ENCODE measurements at regions not wholly inside any gene's neighbourhood (a gene's known extent, or its start where the extent isn't known, plus 50 kb on each side); places are given as distances from the start of the nearest gene placed in this dataset.

- DNase-seq (ENCODE audit: low spot score) = no peak
- Histone ChIP-seq H3K4me3 (peak overlapping the region; percentile 10), H3K27ac (no peak overlapping the region)
- TF ChIP-seq, protein P1, sequence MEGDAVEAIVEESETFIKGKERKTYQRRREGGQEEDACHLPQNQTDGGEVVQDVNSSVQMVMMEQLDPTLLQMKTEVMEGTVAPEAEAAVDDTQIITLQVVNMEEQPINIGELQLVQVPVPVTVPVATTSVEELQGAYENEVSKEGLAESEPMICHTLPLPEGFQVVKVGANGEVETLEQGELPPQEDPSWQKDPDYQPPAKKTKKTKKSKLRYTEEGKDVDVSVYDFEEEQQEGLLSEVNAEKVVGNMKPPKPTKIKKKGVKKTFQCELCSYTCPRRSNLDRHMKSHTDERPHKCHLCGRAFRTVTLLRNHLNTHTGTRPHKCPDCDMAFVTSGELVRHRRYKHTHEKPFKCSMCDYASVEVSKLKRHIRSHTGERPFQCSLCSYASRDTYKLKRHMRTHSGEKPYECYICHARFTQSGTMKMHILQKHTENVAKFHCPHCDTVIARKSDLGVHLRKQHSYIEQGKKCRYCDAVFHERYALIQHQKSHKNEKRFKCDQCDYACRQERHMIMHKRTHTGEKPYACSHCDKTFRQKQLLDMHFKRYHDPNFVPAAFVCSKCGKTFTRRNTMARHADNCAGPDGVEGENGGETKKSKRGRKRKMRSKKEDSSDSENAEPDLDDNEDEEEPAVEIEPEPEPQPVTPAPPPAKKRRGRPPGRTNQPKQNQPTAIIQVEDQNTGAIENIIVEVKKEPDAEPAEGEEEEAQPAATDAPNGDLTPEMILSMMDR (IDR thresholded peaks at IDR 0.05) = no peak
Measured at GRCh38 chr18:22683196-22683676, 249.9 kb upstream of the RBBP8 start.

GRCh38 chr18:22683786-22684185, 249.3 kb upstream of the RBBP8 start:
- TF ChIP-seq, protein P1 (IDR thresholded peaks at IDR 0.05) = no peak
- Histone ChIP-seq H3K27ac (no peak overlapping the region), H3K4me3 (no peak overlapping the region)
- no peak for DNase-seq (ENCODE audit: low spot score)

DNA sequence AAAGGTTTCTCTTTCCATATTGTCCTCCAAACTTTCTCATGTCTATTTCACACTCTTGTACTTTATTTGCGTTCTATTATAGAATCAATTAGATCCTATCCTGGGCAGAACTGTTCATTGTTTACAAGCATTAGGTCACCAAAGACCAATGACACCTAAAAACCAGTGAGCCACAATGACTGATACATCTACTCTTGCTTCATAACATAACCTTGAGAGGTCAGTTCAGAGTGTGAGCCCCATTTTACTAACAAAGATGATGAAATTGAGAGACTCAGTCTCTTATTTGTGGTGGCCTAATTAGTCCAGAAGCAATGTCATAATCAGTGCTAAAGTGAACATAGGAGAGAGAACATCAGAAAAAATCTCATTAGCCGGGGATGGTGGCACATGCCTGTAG, 248.9 kb upstream of the RBBP8 start:
- TF ChIP-seq, protein P1 (IDR thresholded peaks at IDR 0.05) = no peak
- DNase-seq (ENCODE audit: low spot score) = no peak
- Histone ChIP-seq H3K4me3 (no peak overlapping the region), H3K27ac (no peak overlapping the region)

- TF ChIP-seq, protein P1 (IDR thresholded peaks at IDR 0.05) = no peak
- no peak overlapping the region for H3K27ac ChIP-seq
Measured at GRCh38 chr18:22685788-22686187, 247.3 kb upstream of the RBBP8 start.

DNA sequence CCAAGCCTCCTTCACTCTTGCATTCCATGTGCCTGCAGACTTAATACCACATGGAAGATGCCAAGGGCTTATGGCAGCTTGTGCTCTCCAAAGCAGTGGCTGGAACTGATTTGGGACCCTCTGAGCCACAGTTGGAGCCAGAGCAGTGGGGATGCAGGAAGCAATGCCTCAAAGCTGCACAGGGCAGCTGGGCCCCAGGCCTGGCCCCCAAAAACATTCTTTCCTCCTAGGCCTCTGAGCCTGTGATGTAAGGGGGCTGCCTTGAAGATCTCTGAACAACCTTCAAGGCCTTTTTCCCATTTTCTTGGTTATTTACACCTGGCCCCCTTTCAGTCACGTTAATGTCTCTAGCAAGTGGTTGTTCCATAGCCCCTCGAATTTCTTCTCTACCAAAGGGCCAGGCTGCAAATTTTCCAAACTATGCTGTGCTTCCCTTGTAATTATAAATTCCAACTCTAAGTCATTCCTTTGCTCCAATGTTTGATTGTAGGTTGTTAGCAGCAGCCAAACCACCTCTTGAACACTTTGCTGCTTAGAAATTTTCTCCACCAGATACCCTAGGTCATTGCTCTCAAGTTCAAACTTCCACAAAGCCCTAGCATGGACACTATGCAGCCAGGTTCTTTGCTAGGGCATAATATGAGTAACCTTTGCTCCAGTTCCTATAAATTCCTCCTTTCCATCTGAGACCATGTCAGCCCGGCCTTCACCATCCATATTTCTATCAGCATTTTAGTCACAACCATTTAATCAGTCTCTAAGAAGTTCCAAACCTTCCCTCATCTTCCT, 245.0 kb upstream of the RBBP8 start:
- no peak overlapping the region for H3K4me3 ChIP-seq
- no peak overlapping the region for H3K27ac ChIP-seq
- DNase-seq (ENCODE audit: low spot score) = no peak
- TF ChIP-seq, protein P1 (IDR thresholded peaks at IDR 0.05) = no peak

More at GRCh38 chr18:22685788-22686187, 247.3 kb upstream of the RBBP8 start:
- no peak overlapping the region for H3K4me3 ChIP-seq
- DNase-seq (ENCODE audit: low spot score) = no peak

GRCh38 chr18:22688877-22689496, 244.1 kb upstream of the RBBP8 start:
- no peak overlapping the region for H3K27ac ChIP-seq
- DNase-seq (ENCODE audit: low spot score) = no peak
- no peak overlapping the region for H3K4me3 ChIP-seq
- TF ChIP-seq, protein P1 (IDR thresholded peaks at IDR 0.05) = no peak

- Histone ChIP-seq H3K4me3 (no peak overlapping the region), H3K27ac (no peak overlapping the region)
- no peak for DNase-seq (ENCODE audit: low spot score)
- TF ChIP-seq, protein P1 (IDR thresholded peaks at IDR 0.05) = no peak
Measured at GRCh38 chr18:22689712-22690111, 243.4 kb upstream of the RBBP8 start.

Measured in coronary artery (tissue), 2 donors.